ENCODE measurements at regions not wholly inside any gene's neighbourhood (a gene's known extent, or its start where the extent isn't known, plus 50 kb on each side); places are given as distances from the start of the nearest gene placed in this dataset.

DNA sequence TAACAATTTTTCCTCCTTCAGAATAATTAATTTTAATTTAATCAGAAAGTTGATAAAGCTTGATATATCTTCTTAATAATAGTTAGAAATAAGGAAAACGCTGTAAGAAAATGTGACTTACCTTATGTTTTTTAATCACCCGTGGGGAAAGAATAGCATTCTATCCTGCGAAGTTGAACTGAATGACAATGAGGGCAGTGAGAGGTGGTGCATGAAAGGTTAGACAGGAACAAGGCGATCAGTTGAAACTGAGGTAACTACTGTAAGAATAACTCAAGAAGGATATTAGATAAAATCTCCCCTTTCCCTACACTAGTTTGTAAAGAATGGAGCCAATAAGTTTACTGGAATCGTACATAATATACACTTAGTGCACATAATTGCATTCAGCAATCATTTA, 655.0 kb upstream of the NCAM2 start:
- WGBS, result 88% methylated on average over 5 of the region's 5 CpGs
- no peak for DNase-seq (ENCODE audit: extremely low spot score)
- Histone ChIP-seq H3K4me1 (no peaks in the 10 kb centered on the region), H3K36me3 (no peaks in the 10 kb centered on the region), H3K9me3 (peaks cover 0 to 4% (median 0%) of the 10 kb centered on the region in 4 donors), H3K27me3 (no peaks in the 10 kb centered on the region), H3K27ac (replicated peaks in 1 of 4) (no peak overlapping the region), H3K4me3 (no peak overlapping the region)
- intact Hi-C loops (cut with DNase I), result no loop called here
- TF ChIP-seq POLR2AphosphoS5 (IDR thresholded peaks at IDR 0.05) (no peak), POLR2A (IDR thresholded peaks at IDR 0.05; ENCODE audit: low read depth) (no peak), EP300 (IDR thresholded peaks at IDR 0.05) (no peak)
- TF ChIP-seq, protein P1, sequence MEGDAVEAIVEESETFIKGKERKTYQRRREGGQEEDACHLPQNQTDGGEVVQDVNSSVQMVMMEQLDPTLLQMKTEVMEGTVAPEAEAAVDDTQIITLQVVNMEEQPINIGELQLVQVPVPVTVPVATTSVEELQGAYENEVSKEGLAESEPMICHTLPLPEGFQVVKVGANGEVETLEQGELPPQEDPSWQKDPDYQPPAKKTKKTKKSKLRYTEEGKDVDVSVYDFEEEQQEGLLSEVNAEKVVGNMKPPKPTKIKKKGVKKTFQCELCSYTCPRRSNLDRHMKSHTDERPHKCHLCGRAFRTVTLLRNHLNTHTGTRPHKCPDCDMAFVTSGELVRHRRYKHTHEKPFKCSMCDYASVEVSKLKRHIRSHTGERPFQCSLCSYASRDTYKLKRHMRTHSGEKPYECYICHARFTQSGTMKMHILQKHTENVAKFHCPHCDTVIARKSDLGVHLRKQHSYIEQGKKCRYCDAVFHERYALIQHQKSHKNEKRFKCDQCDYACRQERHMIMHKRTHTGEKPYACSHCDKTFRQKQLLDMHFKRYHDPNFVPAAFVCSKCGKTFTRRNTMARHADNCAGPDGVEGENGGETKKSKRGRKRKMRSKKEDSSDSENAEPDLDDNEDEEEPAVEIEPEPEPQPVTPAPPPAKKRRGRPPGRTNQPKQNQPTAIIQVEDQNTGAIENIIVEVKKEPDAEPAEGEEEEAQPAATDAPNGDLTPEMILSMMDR (IDR thresholded peaks at IDR 0.05), result no peak

DNA sequence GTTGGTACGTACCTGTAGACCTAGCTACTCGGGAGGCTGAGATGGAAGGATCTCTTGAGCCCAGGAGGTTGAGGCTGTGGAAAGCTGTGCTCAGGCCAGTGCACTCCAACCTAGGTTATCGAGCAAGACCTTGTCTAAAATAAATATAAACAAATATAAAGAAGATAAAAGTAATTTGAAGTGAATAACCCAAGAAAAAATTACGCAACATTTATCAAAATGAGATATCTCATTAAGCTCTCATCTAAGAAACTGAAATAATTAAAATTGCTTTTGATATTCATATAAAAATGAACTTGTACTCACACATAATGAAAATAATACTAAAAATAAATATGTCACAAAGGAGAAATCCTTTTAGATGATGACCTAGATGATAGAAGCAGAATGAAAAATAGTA, 647.1 kb upstream of the NCAM2 start:
- no peaks in the 10 kb centered on the region for H3K27me3 ChIP-seq
- H3K9me3 ChIP-seq, result no peaks in the 10 kb centered on the region
- 80% methylated on average over 4 of the region's 4 CpGs for WGBS
- H3K27ac ChIP-seq (replicated peaks in 1 of 4), result no peak overlapping the region
- H3K36me3 ChIP-seq, result no peaks in the 10 kb centered on the region
- H3K4me1 ChIP-seq, result no peaks in the 10 kb centered on the region
- no peak overlapping the region for H3K4me3 ChIP-seq
- TF ChIP-seq, protein P1 (IDR thresholded peaks at IDR 0.05), result no peak
- TF ChIP-seq POLR2A (IDR thresholded peaks at IDR 0.05; ENCODE audit: low read depth) (no peak), POLR2AphosphoS5 (IDR thresholded peaks at IDR 0.05) (no peak), EP300 (IDR thresholded peaks at IDR 0.05) (no peak)
- intact Hi-C loops (cut with DNase I), result no loop called here
- DNase-seq (ENCODE audit: extremely low spot score), result no peak

DNA sequence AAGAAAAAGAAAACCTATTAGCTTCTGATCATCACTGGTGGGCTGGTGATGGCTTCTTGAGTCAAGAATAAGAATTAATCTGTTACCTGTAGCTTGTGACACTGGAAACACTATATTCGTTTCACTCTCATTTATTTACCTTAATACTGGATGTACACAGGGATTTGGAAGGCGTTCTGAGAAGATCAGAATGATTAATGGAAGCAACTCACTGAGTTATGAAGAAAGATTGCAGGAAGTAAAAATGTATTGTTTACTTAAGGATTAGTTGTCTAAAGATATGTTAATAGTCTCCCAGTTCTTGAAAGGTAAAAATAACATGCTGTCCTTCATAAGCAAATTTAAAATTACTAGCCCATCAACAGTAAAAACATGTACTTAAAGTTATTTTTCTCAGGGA, 644.9 kb upstream of the NCAM2 start:
- TF ChIP-seq, protein P1 (IDR thresholded peaks at IDR 0.05), result no peak
- TF ChIP-seq POLR2AphosphoS5 (IDR thresholded peaks at IDR 0.05) (no peak), POLR2A (IDR thresholded peaks at IDR 0.05; ENCODE audit: low read depth) (no peak), EP300 (IDR thresholded peaks at IDR 0.05) (no peak)
- H3K27me3 ChIP-seq, result no peaks in the 10 kb centered on the region
- H3K4me3 ChIP-seq, result no peak overlapping the region
- no peak for DNase-seq (ENCODE audit: extremely low spot score)
- no peak overlapping the region for H3K27ac ChIP-seq (replicated peaks in 1 of 4)
- no peaks in the 10 kb centered on the region for H3K36me3 ChIP-seq
- 21% methylated on average over 2 of the region's 2 CpGs for WGBS
- H3K4me1 ChIP-seq, result no peaks in the 10 kb centered on the region
- H3K9me3 ChIP-seq, result no peaks in the 10 kb centered on the region
- intact Hi-C loops (cut with DNase I), result no loop called here

DNA sequence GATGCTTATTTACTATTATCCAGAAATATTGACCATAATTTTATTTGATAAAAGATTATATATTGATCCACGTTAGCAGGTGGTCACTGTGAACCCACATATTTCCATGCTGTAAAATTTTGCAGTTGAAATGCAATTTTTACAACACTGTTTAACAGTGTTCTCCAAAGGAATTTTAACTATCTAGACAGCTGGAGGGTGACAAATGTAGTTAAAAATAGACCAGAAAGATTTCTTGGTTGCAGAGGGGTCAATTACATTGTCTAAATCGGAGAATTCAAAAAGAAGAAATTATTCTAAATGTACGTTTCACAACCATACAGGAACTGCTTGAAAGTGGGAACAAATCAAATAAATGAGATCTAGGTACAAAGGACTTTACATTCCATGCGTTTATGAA, 625.2 kb upstream of the NCAM2 start:
- 53% methylated on average over 4 of the region's 4 CpGs for WGBS
- Histone ChIP-seq H3K4me1 (no peaks in the 10 kb centered on the region), H3K27me3 (no peaks in the 10 kb centered on the region), H3K9me3 (no peaks in the 10 kb centered on the region), H3K27ac (replicated peaks in 1 of 4) (no peak overlapping the region), H3K4me3 (no peak overlapping the region), H3K36me3 (no peaks in the 10 kb centered on the region)
- TF ChIP-seq POLR2A (IDR thresholded peaks at IDR 0.05; ENCODE audit: low read depth) (no peak), EP300 (IDR thresholded peaks at IDR 0.05) (no peak), POLR2AphosphoS5 (IDR thresholded peaks at IDR 0.05) (no peak)
- TF ChIP-seq, protein P1 (IDR thresholded peaks at IDR 0.05), result no peak
- intact Hi-C loops (cut with DNase I), result no loop called here
- no peak for DNase-seq (ENCODE audit: extremely low spot score)

DNA sequence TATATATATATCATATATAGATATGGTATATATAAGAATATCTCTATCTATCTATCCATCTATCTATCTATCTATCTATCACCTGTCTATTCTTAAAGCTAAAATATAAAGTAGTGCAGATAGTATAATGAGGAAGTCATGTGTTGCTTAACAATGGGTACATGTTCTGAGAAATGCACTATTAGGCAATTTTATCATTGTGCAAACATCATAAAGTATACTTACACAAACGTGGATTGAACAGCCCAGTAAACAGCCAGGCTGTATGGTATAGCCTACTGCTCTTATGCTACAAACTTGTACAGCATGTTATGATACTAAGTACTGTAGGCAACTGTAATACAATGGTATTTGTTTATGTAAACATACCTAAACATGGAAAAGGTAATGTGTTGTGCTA, 621.0 kb upstream of the NCAM2 start:
- Histone ChIP-seq H3K9me3 (no peaks in the 10 kb centered on the region), H3K27me3 (no peaks in the 10 kb centered on the region), H3K27ac (replicated peaks in 1 of 4) (no peak overlapping the region), H3K4me3 (no peak overlapping the region), H3K4me1 (no peaks in the 10 kb centered on the region), H3K36me3 (no peaks in the 10 kb centered on the region)
- intact Hi-C loops (cut with DNase I), result no loop called here
- DNase-seq (ENCODE audit: extremely low spot score), result no peak
- TF ChIP-seq POLR2A (IDR thresholded peaks at IDR 0.05; ENCODE audit: low read depth) (no peak), POLR2AphosphoS5 (IDR thresholded peaks at IDR 0.05) (no peak), EP300 (IDR thresholded peaks at IDR 0.05) (no peak)
- TF ChIP-seq, protein P1 (IDR thresholded peaks at IDR 0.05), result no peak
- 48% methylated on average over 1 of the region's 1 CpG for WGBS
